Thyroid gland (tissue), 4 donors: ENCODE measurements at regions not wholly inside any gene's neighbourhood (a gene's known extent, or its start where the extent isn't known, plus 50 kb on each side); places are given as distances from the start of the nearest gene placed in this dataset.

ENCODE experiments used
- CTCF ChIP-seq, 6 experiments: fragments of 200-600 bp in 3 of 6; fragments of 450-650 bp in 3 of 6; sonication (generic) in 3 of 6; IDR thresholded peaks; one replicate each; pipeline ENCODE4 v1.5.1; 2016 to 2019; ENCODE audit warnings: antibody characterized with exemption in 6 of 6, mild to moderate bottlenecking in 2 of 6, inconsistent platforms in 1 of 6, moderate library complexity in 1 of 6
- POLR2A ChIP-seq, 2 donors: fragments of 450-650 bp; IDR thresholded peaks; one replicate each; pipeline ENCODE4 v1.6.1; 2017; ENCODE audit warnings: antibody characterized with exemption in 2 of 2, mild to moderate bottlenecking in 2 of 2, moderate library complexity in 1 of 2

GRCh38 chr16:51509336-51509735 lies 358.3 kb upstream of the SALL1 start:
- TF ChIP-seq CTCF (IDR thresholded peaks at IDR 0.05), result no peak
- TF ChIP-seq POLR2A (IDR thresholded peaks at IDR 0.05), result no peak
